Psoas muscle (tissue), 7 donors: ENCODE measurements at regions not wholly inside any gene's neighbourhood (a gene's known extent, or its start where the extent isn't known, plus 50 kb on each side); places are given as distances from the start of the nearest gene placed in this dataset.

Experiments used
- ATAC-seq, 4 donors: fragments of 200-7000 bp; cut with Tn5 transposase; one replicate each; pipeline ENCODE4 v1.9.1; 2020; ENCODE audit warnings: moderate library complexity in 3 of 4, mild to moderate bottlenecking in 2 of 4
- DNase-seq, 2 donors: peaks; one replicate each; pipeline ENCODE4 v3.0.0-alpha.2; 2020
- H3K27ac ChIP-seq: fragments of 200-600 bp; one replicate; pipeline ENCODE4 v1.8.0; 2022
- H3K27me3 ChIP-seq, 3 donors: fragments of 200-600 bp in 1 of 3; one replicate each; pipeline versions ENCODE4 v1.6.1 to v1.8.0; 2013 to 2022; ENCODE audit warnings: low read length in 2 of 3, mild to moderate bottlenecking in 2 of 3, moderate library complexity in 1 of 3; ENCODE audit not compliant: insufficient read depth in 3 of 3
- H3K36me3 ChIP-seq, 2 donors: fragments of 200-600 bp in 1 of 2; one replicate each; pipeline versions ENCODE4 v1.6.1 to v1.8.0; 2013 to 2022; ENCODE audit warnings: low read depth in 1 of 2, mild to moderate bottlenecking in 1 of 2, moderate library complexity in 1 of 2; ENCODE audit not compliant: insufficient read depth in 1 of 2
- H3K4me1 ChIP-seq: fragments of 200-600 bp; one replicate; pipeline ENCODE4 v1.8.0; 2022
- H3K4me3 ChIP-seq: fragments of 200-600 bp; one replicate; pipeline ENCODE4 v1.8.0; 2022; ENCODE audit warnings: mild to moderate bottlenecking
- H3K9me3 ChIP-seq: fragments of 200-600 bp; one replicate; pipeline ENCODE4 v1.8.0; 2022
- CTCF ChIP-seq: fragments of 200-600 bp; IDR thresholded peaks from one replicate; pipeline ENCODE4 v1.8.0; 2022; ENCODE audit warnings: antibody characterized with exemption
- WGBS, 3 donors: extraction: QIAGEN DNeasy Blood & Tissue Kit; methylation state at CpG; one replicate each; pipeline versions ENCODE4 v1.1.6 to v1.1.7; 2013; 5-methylcytosine and 5-hydroxymethylcytosine counted together
- intact Hi-C, 2 donors: fragments of 100-400 bp; cut with DNase I; formaldehyde crosslinking; loops; one replicate each; pipeline versions ENCODE4 v1.11.0 to v1.14.2; 2022
- donor health status: healthy with polysubstance abuse.
- donor health status: DM: no; HTN: no; CAD: no; lungs with moderate emphysema.
- donor health status: Bipolar disorder and iron deficiency.
- donor health status: healthy.
- donor health status: DM: yes; HTN: yes; CAD: no.
- donor health status: DM: no; HTN: no; CAD: no.
- donor health status: DM: yes; HTN: yes; CAD: no.

GRCh38 chr14:25909045-25909747 is 688.6 kb downstream of the NOVA1 start:
- H3K4me1 ChIP-seq: no peaks in the 10 kb centered on the region
- no peak overlapping the region for H3K27ac ChIP-seq
- no peak for TF ChIP-seq CTCF
- no peaks in the 10 kb centered on the region for H3K27me3 ChIP-seq
- intact Hi-C loops: no loop called here
- ATAC-seq: no peak
- H3K9me3 ChIP-seq: no peaks in the 10 kb centered on the region
- no peak for DNase-seq
- 65 to 74% (median 68%) methylated on average over 11 of the region's 11 CpGs for WGBS, 3 donors
- no peak overlapping the region for H3K4me3 ChIP-seq
- no peaks in the 10 kb centered on the region for H3K36me3 ChIP-seq

GRCh38 chr14:25908277-25909044 is 689.4 kb downstream of the NOVA1 start:
- Histone ChIP-seq H3K36me3 (no peaks in the 10 kb centered on the region), H3K4me3 (no peak overlapping the region), H3K27ac (no peak overlapping the region), H3K4me1 (no peaks in the 10 kb centered on the region), H3K9me3 (no peaks in the 10 kb centered on the region), H3K27me3 (no peaks in the 10 kb centered on the region)
- TF ChIP-seq CTCF: no peak
- intact Hi-C loops: loop anchor here in 1 of 2 donors (1.0 kb wide), 1 partner anchor 17 kb away; no protein-coding TSS in a partner anchor
- 67 to 74% (median 68%) methylated on average over 3 of the region's 3 CpGs for WGBS, 3 donors
- DNase-seq (no peak), ATAC-seq (no peak)

- intact Hi-C loops: no loop called here
- H3K27ac ChIP-seq: no peak overlapping the region
- no peaks in the 10 kb centered on the region for H3K27me3 ChIP-seq
- DNase-seq (no peak), ATAC-seq (no peak)
- no peaks in the 10 kb centered on the region for H3K4me1 ChIP-seq
- no peak for TF ChIP-seq CTCF
- WGBS, 3 donors: 44 to 70% (median 59%) methylated on average over 3 of the region's 3 CpGs
- no peak overlapping the region for H3K4me3 ChIP-seq
- H3K9me3 ChIP-seq: no peaks in the 10 kb centered on the region
- H3K36me3 ChIP-seq: no peaks in the 10 kb centered on the region
Observed at GRCh38 chr14:25904446-25904845, 693.4 kb downstream of the NOVA1 start.

- H3K9me3 ChIP-seq: no peaks in the 10 kb centered on the region
- no peaks in the 10 kb centered on the region for H3K36me3 ChIP-seq
- H3K4me3 ChIP-seq: no peak overlapping the region
- no peak overlapping the region for H3K27ac ChIP-seq
- H3K4me1 ChIP-seq: no peaks in the 10 kb centered on the region
- ATAC-seq (no peak), DNase-seq (no peak)
- no peaks in the 10 kb centered on the region for H3K27me3 ChIP-seq
- WGBS, 3 donors: 72 to 81% (median 81%) methylated on average over 1 of the region's 1 CpG
- TF ChIP-seq CTCF: no peak
- intact Hi-C loops: no loop called here
Observed at GRCh38 chr14:25899197-25899596, 698.6 kb downstream of the NOVA1 start.
